ENCODE measurements at regions not wholly inside any gene's neighbourhood (a gene's known extent, or its start where the extent isn't known, plus 50 kb on each side); places are given as distances from the start of the nearest gene placed in this dataset.
A peak's percentile ranks its signal among the peaks of the same experiment; 100 is the strongest.
"Not testable (repeated sequence)": the region's sequence is repeated elsewhere in the genome, so short reads cannot be mapped to it uniquely, and the experiment has no call there.

- ATAC-seq; H3K27me3 ChIP-seq; H3K4me1 ChIP-seq; H3K9me3 ChIP-seq; DNase-seq; H3K27ac ChIP-seq; intact Hi-C loops (cut with DNase I); H3K4me3 ChIP-seq; H3K36me3 ChIP-seq: not testable (repeated sequence)
- WGBS, 2 donors, result 47 to 65% methylated on average over 9 of the region's 9 CpGs
Measured at GRCh38 chr5:1606951-1607350, 83.2 kb upstream of the LPCAT1 start.

GRCh38 chr5:1603916-1604315 is 80.2 kb upstream of the LPCAT1 start:
- 85 to 88% methylated on average over 8 of the region's 8 CpGs for WGBS, 2 donors
- H3K9me3 ChIP-seq; H3K27ac ChIP-seq; H3K27me3 ChIP-seq; H3K4me3 ChIP-seq; H3K4me1 ChIP-seq; ATAC-seq; intact Hi-C loops (cut with DNase I); H3K36me3 ChIP-seq; DNase-seq: not testable (repeated sequence)

GRCh38 chr5:1601565-1601964 is 77.8 kb upstream of the LPCAT1 start:
- H3K9me3 ChIP-seq; H3K4me1 ChIP-seq; intact Hi-C loops (cut with DNase I); H3K27ac ChIP-seq; DNase-seq; ATAC-seq; H3K36me3 ChIP-seq; H3K27me3 ChIP-seq; H3K4me3 ChIP-seq: not testable (repeated sequence)
- WGBS, 2 donors, result 60 to 63% methylated on average over 7 of the region's 9 CpGs

DNA sequence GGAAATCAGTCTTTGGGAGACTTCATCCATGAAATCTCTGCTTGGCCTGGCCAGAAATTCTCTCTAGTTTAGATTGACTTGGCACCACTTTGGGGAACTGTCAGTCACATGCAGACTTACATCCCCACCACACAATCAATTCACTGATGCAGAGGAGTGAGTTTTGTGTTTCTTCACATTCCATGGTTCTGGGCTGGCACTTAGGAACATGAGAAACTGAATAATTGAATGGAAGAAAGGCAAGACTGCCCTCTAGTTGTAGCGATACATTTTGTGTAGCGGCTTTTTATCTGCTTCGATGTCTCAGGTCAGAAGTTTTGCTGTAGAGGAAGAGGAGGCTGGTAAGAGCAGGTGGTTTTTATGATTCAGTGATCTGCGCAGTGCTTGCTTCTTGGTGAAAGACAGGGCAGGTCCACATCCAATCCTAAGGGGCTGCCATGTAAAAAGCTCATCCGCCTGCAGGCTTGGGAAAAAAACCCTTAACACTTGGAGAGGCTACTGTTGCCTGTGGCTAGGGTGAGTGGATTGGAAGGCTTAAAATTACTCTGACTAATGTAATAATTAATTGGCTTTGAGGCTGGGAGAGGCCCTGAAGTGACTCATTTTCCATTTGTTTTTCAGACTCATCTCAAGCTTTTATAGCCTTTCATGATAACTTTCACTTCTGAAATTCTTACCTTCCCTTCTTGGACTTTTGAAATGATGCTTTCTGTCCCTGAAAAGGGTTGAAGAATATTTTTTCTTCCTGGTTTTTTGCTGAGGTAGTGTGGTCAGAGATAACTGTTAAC is 75.4 kb upstream of the LPCAT1 start:
- H3K27me3 ChIP-seq; H3K4me3 ChIP-seq; H3K4me1 ChIP-seq; H3K9me3 ChIP-seq; intact Hi-C loops (cut with DNase I); H3K27ac ChIP-seq; ATAC-seq; H3K36me3 ChIP-seq; DNase-seq: not testable (repeated sequence)
- WGBS, 2 donors, result 74 to 77% methylated on average over 5 of the region's 5 CpGs
- peak in 4 of 9 donors; percentile 15 to 30 (median 24) for TF ChIP-seq CTCF (IDR thresholded peaks at IDR 0.05)

GRCh38 chr5:1597093-1597473 is 73.3 kb upstream of the LPCAT1 start:
- H3K27ac ChIP-seq; ATAC-seq; intact Hi-C loops (cut with DNase I); H3K36me3 ChIP-seq; DNase-seq; H3K4me1 ChIP-seq; H3K9me3 ChIP-seq: not testable (repeated sequence)
- Histone ChIP-seq H3K4me3 (peak overlapping the region in 3 of 10 donors; percentile 28 to 39 (median 30)), H3K27me3 (peaks cover 0 to 12% (median 3%) of the 10 kb centered on the region in 7 donors)
- WGBS, 2 donors, result 71 to 76% methylated on average over 3 of the region's 3 CpGs

- ATAC-seq; intact Hi-C loops (cut with DNase I); H3K36me3 ChIP-seq; DNase-seq; H3K9me3 ChIP-seq; H3K27ac ChIP-seq; H3K4me1 ChIP-seq: not testable (repeated sequence)
- Histone ChIP-seq H3K4me3 (peak overlapping the region in 3 of 10 donors; percentile 28 to 39 (median 30)), H3K27me3 (peaks cover 0 to 12% (median 3%) of the 10 kb centered on the region in 7 donors)
- WGBS, 2 donors, result 85 to 88% methylated on average over 5 to 8 of the region's 8 CpGs
Measured at GRCh38 chr5:1596462-1597092, 72.8 kb upstream of the LPCAT1 start.

Measured in heart right ventricle (tissue), 16 donors.